ENCODE measurements at regions not wholly inside any gene's neighbourhood (a gene's known extent, or its start where the extent isn't known, plus 50 kb on each side); places are given as distances from the start of the nearest gene placed in this dataset.

DNA sequence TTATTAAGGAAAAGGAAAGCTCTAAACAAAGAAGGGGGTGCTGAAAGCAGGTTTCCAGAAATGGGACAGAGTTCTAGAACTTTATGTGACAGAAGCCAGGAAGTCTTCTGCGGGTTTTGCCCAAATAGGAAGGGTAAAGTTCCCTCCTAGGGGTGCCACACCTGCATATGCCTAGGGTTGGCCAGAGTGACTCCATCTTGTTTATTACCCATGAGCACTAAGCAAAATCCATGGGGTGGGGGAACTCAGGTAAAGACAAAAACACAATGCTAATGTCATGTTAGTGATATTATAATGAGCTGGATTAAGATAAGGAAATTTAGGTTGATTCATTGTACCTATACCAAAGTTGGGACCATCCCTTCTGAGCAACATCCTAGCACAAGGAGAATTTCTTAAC is 1132.7 kb downstream of the KCNT2 start:
- Histone ChIP-seq H3K4me3 (no peak overlapping the region), H3K27me3 (no peaks in the 10 kb centered on the region), H3K4me1 (no peaks in the 10 kb centered on the region), H3K36me3 (no peaks in the 10 kb centered on the region), H3K9me3 (no peaks in the 10 kb centered on the region), H3K27ac (no peak overlapping the region)
- DNase-seq: no peak
- TF ChIP-seq, protein P1, sequence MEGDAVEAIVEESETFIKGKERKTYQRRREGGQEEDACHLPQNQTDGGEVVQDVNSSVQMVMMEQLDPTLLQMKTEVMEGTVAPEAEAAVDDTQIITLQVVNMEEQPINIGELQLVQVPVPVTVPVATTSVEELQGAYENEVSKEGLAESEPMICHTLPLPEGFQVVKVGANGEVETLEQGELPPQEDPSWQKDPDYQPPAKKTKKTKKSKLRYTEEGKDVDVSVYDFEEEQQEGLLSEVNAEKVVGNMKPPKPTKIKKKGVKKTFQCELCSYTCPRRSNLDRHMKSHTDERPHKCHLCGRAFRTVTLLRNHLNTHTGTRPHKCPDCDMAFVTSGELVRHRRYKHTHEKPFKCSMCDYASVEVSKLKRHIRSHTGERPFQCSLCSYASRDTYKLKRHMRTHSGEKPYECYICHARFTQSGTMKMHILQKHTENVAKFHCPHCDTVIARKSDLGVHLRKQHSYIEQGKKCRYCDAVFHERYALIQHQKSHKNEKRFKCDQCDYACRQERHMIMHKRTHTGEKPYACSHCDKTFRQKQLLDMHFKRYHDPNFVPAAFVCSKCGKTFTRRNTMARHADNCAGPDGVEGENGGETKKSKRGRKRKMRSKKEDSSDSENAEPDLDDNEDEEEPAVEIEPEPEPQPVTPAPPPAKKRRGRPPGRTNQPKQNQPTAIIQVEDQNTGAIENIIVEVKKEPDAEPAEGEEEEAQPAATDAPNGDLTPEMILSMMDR (IDR thresholded peaks at IDR 0.05): no peak
- intact Hi-C loops (cut with DNase I; ENCODE audit: low total_unique reads): no loop called here

DNA sequence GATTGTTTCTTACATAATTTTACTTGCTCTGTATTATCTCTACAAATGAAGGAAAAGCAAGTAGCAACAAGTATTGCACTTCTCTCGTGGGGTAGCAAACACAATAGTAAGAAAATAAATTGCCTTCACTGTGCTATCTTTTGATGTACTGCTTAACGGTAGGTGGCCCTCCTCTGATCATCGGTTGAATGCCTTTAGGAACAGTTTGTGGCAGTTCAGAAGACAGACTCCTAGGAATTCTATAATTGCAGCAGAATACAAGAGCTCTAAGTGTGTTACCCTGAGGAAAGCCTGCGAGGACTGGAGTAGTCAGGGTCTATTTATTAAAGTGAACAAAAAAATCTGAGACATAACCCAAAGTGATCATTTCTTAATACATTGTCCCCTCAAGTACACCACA is 1135.9 kb downstream of the KCNT2 start:
- Histone ChIP-seq H3K27me3 (no peaks in the 10 kb centered on the region), H3K4me1 (no peaks in the 10 kb centered on the region), H3K4me3 (no peak overlapping the region), H3K27ac (no peak overlapping the region), H3K36me3 (no peaks in the 10 kb centered on the region), H3K9me3 (no peaks in the 10 kb centered on the region)
- TF ChIP-seq, protein P1 (IDR thresholded peaks at IDR 0.05): no peak
- intact Hi-C loops (cut with DNase I; ENCODE audit: low total_unique reads): no loop called here
- DNase-seq: no peak

- H3K4me3 ChIP-seq: no peak overlapping the region
- intact Hi-C loops (cut with DNase I; ENCODE audit: low total_unique reads): no loop called here
- DNase-seq: no peak
- H3K4me1 ChIP-seq: no peaks in the 10 kb centered on the region
- H3K27ac ChIP-seq: no peak overlapping the region
- H3K27me3 ChIP-seq: no peaks in the 10 kb centered on the region
- no peaks in the 10 kb centered on the region for H3K36me3 ChIP-seq
- H3K9me3 ChIP-seq: no peaks in the 10 kb centered on the region
- TF ChIP-seq, protein P1 (IDR thresholded peaks at IDR 0.05): no peak
These were observed 1141.6 kb downstream of the KCNT2 start for GRCh38 chr1:195466639-195467038.

DNA sequence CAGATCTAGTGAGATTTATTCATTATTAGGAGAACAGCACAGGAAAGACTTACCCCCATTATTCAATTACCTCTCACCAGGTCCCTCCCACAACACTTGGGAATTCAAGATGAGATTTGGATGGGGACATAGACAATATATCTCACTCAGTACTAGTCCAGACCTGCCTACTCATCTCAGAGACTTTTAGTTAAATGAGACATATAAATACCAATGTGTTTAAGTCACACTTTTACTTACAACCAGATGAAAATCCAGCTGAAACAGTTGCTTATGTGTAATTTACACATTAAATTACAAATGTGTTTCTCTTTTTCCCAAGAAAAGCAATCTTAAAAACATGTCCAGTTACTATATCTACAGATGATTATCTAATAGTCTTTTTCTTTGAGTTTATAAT is 1145.6 kb downstream of the KCNT2 start:
- no peaks in the 10 kb centered on the region for H3K4me1 ChIP-seq
- no peak overlapping the region for H3K4me3 ChIP-seq
- H3K9me3 ChIP-seq: no peaks in the 10 kb centered on the region
- DNase-seq: no peak
- TF ChIP-seq, protein P1 (IDR thresholded peaks at IDR 0.05): no peak
- no peaks in the 10 kb centered on the region for H3K36me3 ChIP-seq
- no peak overlapping the region for H3K27ac ChIP-seq
- intact Hi-C loops (cut with DNase I; ENCODE audit: low total_unique reads): no loop called here
- H3K27me3 ChIP-seq: no peaks in the 10 kb centered on the region

DNA sequence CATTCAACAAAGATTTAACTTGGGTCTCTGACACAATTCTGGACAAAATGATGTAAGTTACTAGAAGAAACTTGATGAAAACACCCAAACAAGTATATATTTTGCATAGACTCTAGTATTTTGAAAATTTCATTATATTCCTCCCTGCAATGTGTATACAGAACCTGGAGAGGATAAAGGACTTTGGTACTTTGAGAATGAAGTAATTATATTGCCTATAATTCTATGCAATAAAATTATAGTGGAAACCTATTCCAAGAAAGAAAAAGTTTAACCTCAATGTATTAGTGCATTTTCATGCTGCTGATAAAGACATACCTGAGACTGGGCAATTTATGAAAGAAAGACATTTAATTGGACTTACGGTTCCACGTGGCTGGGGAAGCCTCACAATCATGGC is 1146.1 kb downstream of the KCNT2 start:
- TF ChIP-seq, protein P1 (IDR thresholded peaks at IDR 0.05): no peak
- Histone ChIP-seq H3K27me3 (no peaks in the 10 kb centered on the region), H3K9me3 (no peaks in the 10 kb centered on the region), H3K36me3 (no peaks in the 10 kb centered on the region), H3K4me1 (no peaks in the 10 kb centered on the region), H3K4me3 (no peak overlapping the region), H3K27ac (no peak overlapping the region)
- intact Hi-C loops (cut with DNase I; ENCODE audit: low total_unique reads): no loop called here
- no peak for DNase-seq

- no peaks in the 10 kb centered on the region for H3K4me1 ChIP-seq
- H3K9me3 ChIP-seq: no peaks in the 10 kb centered on the region
- no peak overlapping the region for H3K4me3 ChIP-seq
- H3K27ac ChIP-seq: no peak overlapping the region
- TF ChIP-seq, protein P1 (IDR thresholded peaks at IDR 0.05): no peak
- no peak for DNase-seq
- H3K36me3 ChIP-seq: no peaks in the 10 kb centered on the region
- H3K27me3 ChIP-seq: no peaks in the 10 kb centered on the region
- intact Hi-C loops (cut with DNase I; ENCODE audit: low total_unique reads): no loop called here
These were observed 1149.9 kb downstream of the KCNT2 start for GRCh38 chr1:195458365-195458764.

Measured in tibial artery (tissue), 4 donors.